HG03521 (cell line): ENCODE measurements at regions not wholly inside any gene's neighbourhood (a gene's known extent, or its start where the extent isn't known, plus 50 kb on each side); places are given as distances from the start of the nearest gene placed in this dataset.
"Not testable (repeated sequence)": the region's sequence is repeated elsewhere in the genome, so short reads cannot be mapped to it uniquely, and the experiment has no call there.

ENCODE experiments used
- ATAC-seq: cut with Tn5 transposase; IDR thresholded peaks from one replicate; pipeline ENCODE4 v1.9.1; 2021; ENCODE audit warnings: mild to moderate bottlenecking, moderate library complexity; ENCODE audit not compliant: unreplicated experiment

- ATAC-seq, result no peak
These were observed 937.6 kb downstream of the TLE4 start for GRCh38 chr9:80509358-80509757.

- ATAC-seq, result no peak
These were observed 935.8 kb downstream of the TLE4 start for GRCh38 chr9:80507611-80508010.

GRCh38 chr9:80504601-80505230 is 933.0 kb downstream of the TLE4 start:
- ATAC-seq, result no peak

- no peak for ATAC-seq
These were observed 932.0 kb downstream of the TLE4 start for GRCh38 chr9:80503671-80504281.

GRCh38 chr9:80502306-80502705 is 930.5 kb downstream of the TLE4 start:
- ATAC-seq, result no peak

GRCh38 chr9:80501635-80502034 is 929.9 kb downstream of the TLE4 start:
- no peak for ATAC-seq

GRCh38 chr9:80500300-80500699 is 928.5 kb downstream of the TLE4 start:
- no peak for ATAC-seq

GRCh38 chr9:80498001-80498555 is 926.3 kb downstream of the TLE4 start:
- no peak for ATAC-seq

GRCh38 chr9:80496901-80497556 is 925.3 kb downstream of the TLE4 start:
- no peak for ATAC-seq

- no peak for ATAC-seq
These were observed 921.5 kb downstream of the TLE4 start for GRCh38 chr9:80493258-80493657.

GRCh38 chr9:80492221-80492620 is 920.5 kb downstream of the TLE4 start:
- ATAC-seq, result no peak

GRCh38 chr9:80491086-80491696 is 919.4 kb downstream of the TLE4 start:
- no peak for ATAC-seq

- ATAC-seq, result no peak
These were observed 917.6 kb downstream of the TLE4 start for GRCh38 chr9:80489329-80489728.

- no peak for ATAC-seq
These were observed 913.9 kb downstream of the TLE4 start for GRCh38 chr9:80485420-80486250.

- ATAC-seq, result not testable (repeated sequence)
These were observed 910.5 kb downstream of the TLE4 start for GRCh38 chr9:80482251-80482650.

GRCh38 chr9:80467632-80468031 is 895.9 kb downstream of the TLE4 start:
- ATAC-seq, result no peak

- no peak for ATAC-seq
These were observed 893.8 kb downstream of the TLE4 start for GRCh38 chr9:80465556-80465955.

- ATAC-seq, result no peak
These were observed 877.7 kb downstream of the TLE4 start for GRCh38 chr9:80449513-80449912.

- no peak for ATAC-seq
These were observed 877.2 kb downstream of the TLE4 start for GRCh38 chr9:80448996-80449395.

GRCh38 chr9:80447876-80448275 is 876.1 kb downstream of the TLE4 start:
- ATAC-seq, result no peak

GRCh38 chr9:80440724-80441123 is 869.0 kb downstream of the TLE4 start:
- no peak for ATAC-seq
